GM18868 (cell line): ENCODE measurements at regions not wholly inside any gene's neighbourhood (a gene's known extent, or its start where the extent isn't known, plus 50 kb on each side); places are given as distances from the start of the nearest gene placed in this dataset.
"Not testable (repeated sequence)": the region's sequence is repeated elsewhere in the genome, so short reads cannot be mapped to it uniquely, and the experiment has no call there.

Experiments
- ATAC-seq: cut with Tn5 transposase; IDR thresholded peaks from one replicate; pipeline ENCODE4 v1.9.1; 2021; ENCODE audit warnings: mild to moderate bottlenecking, moderate library complexity; ENCODE audit not compliant: unreplicated experiment

DNA sequence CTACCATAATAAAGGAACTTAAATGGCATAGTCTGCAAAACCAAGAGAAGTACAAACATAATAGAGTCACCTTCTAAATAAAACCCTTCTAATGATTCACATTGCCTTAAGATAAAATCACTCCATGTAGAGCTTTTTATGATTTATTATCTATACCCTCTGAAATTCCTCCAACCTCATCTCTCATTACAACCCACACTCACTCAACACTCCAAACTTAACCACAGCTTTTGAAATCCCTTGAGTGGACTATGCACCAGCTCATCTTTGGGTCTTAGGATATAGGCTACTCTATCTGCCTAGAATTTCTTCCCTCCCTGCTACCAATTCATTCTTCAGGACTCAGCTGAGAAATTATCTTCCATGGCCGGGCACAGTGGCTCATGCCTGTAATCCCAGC is 122.5 kb downstream of the CETN3 start:
- ATAC-seq = no peak

DNA sequence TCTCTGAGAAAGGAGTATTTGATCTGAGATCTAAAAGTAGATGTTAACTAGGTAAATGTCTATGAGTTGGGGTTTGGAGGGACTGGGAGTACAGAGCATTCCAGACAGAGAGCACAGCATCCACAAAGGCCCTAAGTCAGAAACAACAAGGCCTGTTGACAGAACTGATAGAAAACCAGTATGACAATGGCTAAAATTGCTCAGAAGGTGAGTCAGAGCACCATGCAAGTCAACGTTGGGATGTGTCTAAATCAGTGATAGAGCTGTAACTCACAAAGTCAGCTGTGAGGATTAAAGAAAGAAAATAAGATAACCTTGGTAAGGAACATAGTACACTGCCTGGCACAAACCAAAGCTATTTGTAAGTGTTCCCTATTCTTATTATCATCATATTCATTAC is 124.0 kb downstream of the CETN3 start:
- ATAC-seq = no peak

DNA sequence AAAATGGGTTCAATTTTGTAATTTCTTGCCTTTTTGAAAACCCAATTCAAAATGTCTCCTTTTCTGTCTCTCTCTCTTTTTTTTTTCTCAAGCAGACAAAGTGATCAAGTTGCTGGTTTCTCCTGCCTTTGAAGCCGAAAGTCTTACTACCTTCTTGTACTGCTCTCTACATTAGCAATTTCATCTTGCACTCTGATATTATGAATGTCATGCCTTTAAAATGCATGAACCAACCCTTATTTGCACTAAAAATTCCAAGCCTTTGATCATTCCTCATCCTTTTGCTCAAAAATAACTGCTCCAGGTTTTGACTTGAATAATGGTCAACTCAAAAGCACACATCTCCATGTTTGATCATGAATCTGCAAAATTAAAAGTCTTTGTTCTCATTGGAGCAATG is 125.2 kb downstream of the CETN3 start:
- no peak for ATAC-seq

DNA sequence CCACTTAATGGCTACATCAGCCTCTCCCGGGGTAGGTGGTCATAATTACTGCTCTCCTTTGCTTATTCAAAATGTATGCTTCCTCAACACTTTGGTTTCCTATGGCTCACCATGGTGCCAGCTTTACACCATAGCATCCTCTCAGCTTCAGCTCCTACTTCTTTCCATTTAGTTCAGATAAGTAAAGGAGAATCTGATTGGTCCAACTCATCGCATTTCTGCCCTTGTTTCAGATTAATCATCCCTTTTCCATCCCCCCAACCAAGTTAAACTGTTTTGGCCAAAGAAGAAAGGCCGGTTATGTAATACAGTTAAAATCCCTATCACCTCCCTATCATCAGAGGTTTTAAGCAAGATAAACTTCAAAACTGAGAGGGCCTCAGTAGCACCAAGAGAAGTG is 130.5 kb downstream of the CETN3 start:
- ATAC-seq = no peak

DNA sequence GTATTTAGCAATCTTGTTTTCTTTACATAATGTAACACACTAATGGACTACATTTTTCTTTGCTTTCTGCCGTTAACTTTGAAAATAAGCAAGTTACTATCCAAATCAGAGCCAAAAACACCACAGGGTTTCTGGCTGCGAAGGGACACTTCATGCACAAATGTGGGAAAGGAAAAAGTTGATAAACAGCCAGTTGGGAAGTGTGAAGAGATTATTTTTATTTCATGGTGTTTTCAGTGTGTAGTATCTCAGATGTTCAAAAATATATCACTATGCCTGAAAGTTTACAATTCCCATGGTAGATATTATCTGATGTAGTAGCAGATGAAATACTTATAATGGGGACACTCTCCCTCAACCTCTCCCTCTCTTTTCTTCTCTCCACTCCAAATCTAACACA is 135.3 kb downstream of the CETN3 start:
- no peak for ATAC-seq

DNA sequence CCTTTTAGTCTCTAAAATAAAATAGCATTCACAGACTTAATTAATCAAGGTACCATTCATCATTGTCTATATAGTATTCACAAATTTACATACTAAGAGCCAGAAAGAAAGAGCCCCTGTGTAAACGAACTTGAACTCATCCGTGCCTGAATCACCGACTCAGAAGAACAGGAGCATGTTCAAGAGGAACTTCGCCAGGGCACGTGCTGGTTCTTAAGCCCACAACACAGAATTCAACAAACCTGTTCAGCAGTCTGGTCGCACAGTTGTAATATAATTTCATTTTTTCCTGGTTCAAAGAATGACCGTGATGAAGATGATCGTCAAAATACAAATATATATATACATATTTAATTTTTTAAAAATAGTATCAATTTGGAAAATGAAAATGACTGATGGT is 141.9 kb downstream of the CETN3 start:
- ATAC-seq = no peak

DNA sequence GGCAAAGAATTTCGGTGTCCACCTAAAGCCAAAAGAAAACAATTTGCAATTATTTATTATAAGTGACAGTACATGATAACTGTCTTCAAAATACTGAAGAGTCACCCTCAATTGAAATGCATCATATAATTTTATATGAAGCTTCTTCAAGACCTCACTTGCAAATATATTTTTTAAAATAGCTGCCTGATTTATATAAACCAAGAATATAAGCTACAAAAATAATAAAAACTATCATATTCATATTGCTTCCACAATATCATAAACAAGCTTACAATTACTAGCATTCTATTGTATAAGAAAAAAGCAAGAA is 144.1 kb downstream of the CETN3 start:
- ATAC-seq = no peak

DNA sequence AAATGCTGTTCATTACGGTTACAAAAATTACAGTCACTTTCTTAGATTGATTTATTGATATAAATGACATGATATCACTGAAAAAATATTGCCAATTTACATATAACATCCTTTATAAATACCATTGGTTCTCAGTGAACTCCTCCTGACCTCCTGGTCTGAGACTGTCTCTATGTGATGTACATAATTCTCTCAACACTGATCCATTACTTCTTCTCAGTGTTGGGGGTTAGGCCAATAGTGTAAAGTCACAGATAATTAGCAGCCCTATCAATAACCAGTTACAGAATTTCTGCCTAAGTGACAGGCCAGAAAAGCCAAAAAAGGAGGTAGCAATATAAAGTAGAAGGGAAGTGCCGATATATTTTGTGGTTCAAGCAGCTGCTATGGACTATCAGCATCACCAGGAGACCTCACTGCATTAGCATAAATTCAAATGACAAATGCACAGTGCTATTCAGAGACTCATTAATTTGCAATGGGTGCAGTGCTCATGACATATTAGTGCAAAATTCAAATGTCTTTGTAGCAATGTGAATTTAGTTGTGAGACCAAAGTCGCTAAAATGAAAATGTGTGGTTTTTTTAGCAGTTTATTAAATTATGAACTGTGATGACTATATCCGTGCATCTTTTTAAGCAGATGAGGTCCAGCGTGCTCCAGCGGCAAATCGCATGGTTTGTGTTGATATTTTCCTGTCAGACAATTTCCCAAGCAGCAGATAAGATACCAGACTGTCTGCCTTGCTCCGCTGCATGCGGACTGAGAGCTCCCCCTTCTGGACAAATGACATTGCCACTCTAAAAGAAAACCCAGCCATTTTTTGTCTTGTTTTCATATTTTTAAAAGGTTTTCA is 144.6 kb downstream of the CETN3 start:
- peak; percentile 46 for ATAC-seq

DNA sequence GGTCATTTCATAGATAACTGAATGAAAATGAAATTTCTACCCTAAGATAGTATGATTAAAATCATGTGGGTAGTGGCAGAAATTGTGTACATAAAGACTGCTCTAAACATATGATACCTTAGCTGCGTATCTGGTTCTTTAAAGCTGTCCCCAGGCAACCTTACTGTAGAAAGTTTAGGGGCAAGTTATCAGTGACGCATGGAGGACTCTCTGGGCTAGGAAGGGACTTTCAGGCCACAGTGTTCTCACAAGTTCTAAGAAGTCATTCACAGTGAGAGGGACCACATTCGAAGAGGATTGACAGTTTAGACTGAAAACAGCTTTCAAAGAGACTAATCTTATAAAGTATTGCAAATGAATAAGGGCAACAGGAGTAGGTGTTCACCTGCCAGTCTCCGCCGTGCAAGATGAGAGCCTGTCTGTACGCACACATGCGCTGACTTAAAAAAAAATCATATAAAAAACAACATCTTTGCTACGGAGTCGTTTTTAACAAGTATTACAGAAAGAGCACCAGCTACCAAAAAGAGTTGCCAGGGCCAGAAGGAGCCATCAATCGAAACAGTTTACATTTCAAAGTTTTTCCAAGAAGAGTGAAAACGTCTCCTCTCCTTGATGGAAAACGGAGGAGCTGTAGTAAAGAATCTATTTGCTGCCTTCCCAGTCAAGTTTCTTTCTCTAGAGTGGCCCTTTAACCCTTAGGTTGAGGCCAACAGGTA is 146.3 kb downstream of the CETN3 start:
- ATAC-seq = peak; percentile 85

DNA sequence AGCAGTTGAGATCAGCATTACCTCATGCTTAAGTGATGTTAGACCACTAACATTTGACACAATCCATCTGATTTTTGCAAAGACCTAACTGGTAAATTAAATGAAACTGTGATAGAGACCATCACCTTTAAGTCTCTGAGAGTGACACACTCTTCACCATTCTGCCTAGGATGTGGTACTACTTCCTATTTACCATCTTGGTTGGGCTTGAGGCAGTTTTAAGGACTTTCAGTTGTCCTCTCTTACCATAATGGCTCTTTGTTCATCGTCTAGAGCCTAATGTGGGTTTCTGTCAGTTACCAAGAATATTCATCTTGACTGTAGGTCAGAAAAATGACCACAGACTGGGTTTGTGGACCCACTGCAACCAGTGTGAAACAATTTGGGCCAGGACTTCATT is 158.1 kb downstream of the CETN3 start:
- no peak for ATAC-seq

DNA sequence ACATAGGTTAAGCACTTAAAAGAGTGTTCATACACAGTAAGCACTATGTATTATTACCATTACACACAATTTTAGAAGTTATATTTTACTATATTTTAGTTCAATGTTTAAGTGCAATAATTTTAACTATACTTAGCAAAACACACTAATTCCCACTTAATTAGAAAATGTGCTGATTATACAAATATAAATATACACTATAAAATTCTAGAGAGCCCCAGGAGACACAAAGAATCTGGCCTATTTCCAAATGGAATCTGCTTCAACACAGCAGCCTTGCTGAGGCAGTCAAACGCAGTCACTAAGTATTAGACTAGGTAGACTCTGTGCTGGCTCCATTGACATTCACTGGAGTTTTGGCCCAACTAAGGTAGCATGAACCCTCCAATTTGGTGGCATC is 160.9 kb downstream of the CETN3 start:
- ATAC-seq = no peak

DNA sequence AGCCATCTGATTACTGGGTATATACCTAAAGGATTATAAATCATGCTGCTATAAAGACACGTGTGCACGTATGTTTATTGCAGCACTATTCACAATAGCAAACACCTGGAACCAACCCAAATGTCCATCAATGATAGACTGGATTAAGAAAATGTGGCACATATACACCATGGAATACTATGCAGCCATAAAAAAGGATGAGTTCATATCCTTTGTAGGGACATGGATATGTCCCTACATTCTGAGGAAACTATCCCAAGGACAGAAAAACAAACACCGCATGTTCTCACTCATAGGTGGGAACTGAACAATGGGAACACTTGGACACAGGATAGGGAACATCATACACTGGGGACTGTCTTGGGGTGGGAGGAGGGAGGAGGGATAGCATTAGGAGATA is 165.7 kb downstream of the CETN3 start:
- ATAC-seq = not testable (repeated sequence)

DNA sequence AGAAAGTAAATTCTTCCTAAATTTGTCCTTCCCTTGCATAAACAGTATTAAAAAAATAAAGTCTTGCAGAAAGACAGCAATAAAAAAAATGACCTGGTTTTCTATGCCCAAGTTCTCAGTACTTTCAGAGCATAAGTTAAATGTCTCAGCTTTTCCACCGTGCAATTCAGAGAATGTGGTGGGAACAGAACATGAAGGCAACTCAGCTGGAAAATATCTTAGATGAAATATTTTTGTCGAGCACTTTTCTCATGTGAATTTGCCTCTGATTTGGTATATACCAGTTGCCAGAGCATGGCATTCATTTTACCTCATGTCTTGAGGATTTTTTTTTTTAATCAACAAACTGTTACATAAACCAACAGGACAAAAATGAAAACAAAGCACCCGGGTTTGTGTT is 176.1 kb downstream of the CETN3 start:
- ATAC-seq = no peak

DNA sequence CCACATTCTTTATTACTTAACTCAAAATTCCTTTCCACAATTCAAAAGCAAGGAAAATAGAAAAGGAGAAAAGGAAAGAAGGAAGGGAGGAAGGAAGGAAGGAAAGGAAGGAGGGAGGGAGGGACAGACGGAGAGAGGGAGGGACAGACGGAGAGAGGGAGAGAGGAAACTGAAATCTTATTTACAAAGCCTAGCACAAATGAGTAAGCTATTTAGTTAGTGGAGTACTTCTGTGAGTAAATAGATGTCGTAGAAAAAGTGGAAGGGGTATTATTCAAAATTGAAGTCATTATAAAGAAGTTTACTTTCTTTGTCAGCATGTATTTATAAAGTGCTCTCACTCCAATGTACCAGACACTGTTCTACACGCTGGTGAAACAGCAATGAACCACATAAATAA is 177.9 kb downstream of the CETN3 start:
- no peak for ATAC-seq

DNA sequence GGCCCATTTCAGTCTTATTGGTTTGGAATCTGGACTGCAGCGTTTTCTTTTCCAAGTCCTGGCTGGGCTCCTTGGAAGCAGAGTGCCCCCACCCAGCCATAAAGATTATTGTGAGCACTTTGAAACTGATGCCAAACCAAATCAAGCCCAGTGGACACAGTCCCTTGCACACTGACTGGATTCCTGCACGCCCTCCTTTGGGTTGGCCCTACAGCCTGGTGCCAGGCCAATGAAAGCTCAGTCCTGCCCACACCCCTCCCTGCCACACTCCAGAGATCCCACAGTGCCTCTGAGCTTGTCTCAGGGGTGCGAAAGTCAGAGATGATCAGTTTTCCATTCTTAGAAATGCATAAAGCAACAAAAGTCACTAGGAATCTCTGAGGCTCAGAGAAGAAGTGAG is 181.9 kb downstream of the CETN3 start:
- ATAC-seq = no peak

DNA sequence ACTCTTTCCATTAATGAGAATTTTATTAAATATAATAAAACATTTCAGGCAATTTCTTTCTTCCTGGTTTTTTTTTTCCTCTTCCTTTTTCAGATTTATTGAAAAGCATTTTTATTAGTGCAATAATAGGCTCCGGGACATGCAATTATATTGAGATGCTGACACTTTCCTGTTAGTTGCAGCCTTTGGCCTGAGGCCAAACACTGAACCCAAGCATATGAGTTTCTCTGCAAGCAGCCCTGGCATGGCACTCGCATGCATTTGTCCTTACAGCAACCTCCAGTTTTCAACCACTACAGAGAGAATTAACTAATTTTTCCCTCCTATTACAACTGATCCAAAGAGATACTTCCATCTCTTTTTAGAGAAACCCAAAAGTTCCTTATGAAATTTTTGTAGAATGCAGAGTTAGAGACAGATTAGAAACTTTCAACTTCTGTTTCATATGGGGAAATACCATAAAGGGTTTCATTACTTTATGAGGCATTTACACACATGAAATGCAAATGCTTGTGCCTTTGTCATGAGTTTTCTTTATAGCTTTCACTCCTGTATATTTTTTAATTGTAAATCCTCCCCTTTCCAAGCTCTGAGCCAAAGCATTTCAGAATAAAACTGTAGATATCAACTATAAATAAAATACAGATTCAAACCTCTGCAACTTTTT is 183.0 kb downstream of the CETN3 start:
- ATAC-seq = peak; percentile 62

DNA sequence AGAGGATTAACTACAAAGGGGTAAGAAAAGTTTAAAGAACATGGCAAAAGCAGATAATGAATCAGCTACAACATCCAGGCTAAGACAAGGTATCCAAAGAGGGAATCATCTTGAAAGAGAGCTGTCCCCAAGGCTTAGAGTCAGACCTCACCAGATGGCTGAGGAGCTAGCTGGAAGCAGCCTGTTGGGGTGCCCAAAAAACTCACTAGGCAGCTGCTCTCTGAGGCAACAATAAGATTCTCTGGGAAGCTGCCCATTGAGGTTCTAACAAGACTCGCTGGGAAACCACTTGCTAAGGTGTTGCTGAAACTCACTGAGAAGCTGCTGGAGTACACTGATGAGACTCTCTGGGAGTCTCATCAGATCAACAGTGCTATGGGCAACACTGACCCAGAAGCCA is 185.2 kb downstream of the CETN3 start:
- ATAC-seq = no peak

DNA sequence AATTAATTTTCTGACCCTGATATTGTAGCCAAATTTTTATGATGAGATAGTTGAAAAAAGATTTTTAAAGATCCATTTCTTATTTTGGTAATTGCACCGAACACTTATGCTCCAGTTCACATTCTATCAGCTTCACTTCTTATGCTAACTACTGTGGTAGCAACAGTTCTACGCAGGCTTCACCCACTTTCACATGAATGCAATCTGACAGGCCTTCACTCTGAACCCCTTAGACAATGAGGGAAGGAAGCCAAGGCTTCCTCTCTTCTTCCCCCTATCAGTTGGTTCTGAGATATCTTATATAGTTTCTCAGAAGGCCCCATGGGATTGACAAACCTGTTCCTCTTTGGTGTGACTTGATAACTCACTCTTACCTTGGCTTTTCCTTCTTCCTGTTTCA is 185.8 kb downstream of the CETN3 start:
- ATAC-seq = no peak

DNA sequence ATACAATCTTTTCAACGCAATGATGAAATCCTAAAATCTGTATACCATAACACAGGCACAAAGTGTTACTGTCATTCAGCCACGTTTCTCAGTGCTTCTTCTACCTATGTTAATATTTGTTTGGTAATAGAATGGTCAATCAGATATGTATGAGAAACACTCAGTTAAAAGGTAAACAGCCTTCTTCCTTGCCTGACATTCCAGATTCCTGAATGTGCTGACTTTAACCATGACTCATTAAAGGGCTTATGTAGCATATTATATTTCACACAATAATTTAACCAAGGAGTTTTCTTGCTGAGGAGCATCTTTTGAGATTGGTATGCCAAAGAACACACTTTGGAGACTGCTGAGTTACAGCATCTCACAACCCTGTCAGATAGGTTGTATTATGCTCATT is 187.6 kb downstream of the CETN3 start:
- no peak for ATAC-seq

DNA sequence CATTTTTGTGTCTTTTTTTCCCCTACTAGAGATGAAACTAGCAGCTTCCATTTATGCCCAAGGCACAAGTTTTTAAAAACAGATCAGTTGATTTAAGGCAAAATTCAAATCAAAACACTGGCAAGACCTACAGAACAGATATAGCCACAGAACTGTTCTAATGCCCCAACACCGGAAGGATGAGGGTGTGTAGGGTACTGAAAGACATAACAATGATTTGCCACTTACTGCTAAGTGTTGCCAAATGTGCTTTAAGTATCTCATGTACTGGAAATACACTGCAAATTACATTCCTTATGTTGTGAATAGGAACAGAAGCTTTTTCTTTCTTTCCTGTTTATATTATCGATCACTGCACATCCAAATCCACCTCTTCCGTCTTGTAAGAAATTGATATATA is 189.0 kb downstream of the CETN3 start:
- ATAC-seq = no peak

DNA sequence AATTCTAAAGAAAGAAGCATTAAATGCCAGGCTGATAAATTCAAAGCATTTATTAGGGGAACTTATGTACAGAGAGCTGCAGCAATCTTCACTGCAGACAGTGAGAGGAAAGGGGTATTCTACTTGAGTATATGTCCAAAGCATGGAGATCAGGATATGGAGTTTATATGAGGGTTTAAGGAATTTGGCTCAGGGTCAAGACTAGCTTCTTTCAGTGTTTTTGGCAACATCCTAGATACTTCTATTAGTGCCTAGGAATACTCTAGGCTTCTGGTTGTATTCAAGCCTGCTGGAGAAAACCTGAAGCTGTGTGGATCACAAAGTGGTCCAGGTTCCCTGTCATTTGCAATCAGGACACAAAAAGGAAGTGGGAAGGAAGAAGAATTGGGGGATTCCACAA is 194.6 kb downstream of the CETN3 start:
- ATAC-seq = no peak

DNA sequence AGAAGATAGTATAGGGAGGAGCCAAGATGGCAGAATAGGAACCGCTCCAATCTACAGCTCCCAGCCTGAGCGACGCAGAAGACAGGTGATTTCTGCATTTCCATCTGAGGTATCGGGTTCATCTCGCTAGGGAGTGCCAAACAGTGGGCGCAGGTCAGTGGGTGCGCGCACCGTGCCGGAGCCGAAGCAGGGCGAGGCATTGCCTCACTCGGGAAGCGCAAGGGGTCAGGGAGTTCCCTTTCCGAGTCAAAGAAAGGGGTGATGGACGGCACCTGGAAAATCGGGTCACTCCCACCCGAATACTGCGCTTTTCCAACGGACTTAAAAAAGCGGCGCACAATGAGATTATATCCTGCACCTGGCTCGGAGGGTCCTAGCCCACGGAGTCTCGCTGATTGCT is 201.2 kb downstream of the CETN3 start:
- not testable (repeated sequence) for ATAC-seq
